ENCODE measurements at regions not wholly inside any gene's neighbourhood (a gene's known extent, or its start where the extent isn't known, plus 50 kb on each side); places are given as distances from the start of the nearest gene placed in this dataset.

DNA sequence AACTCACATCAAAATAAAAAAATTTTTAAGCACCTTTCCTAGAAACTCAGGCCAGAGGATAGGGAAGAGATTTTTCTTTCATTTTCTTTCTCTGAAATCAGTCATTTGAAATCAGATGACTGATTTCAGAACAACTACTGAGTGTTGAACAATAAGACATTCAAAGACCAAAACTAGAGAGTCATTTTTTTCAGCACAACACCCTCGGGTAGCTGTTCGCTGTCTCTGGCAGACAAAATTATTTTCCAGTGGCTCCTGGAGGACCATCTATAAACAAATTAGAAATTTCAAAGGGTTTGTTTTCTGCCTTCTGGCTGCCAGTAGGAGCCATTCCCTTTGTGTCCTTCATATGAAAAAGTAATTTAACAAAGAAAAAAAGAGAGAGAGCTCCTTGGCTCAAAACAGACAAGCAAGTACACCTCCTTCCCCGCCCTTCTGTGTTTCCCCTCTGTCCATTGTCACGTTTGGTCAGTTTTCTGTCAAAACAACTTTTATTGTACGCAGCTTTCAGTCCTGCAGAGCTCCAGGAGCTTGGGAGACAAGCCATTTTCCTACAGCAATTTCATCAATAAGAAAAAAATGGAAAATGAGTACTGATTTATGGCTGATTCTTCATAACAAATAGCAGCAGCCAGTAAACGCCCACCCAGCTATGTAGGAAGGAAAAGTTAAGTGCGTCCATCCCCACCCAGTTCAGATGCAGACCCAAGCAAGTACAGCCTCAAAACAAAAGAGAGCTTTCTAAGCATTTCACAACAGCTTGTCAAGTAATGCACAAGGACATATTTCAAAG lies 405.2 kb downstream of the ZNF608 start:
- no peaks in the 10 kb centered on the region for H3K36me3 ChIP-seq (ENCODE audit: control insufficient read depth in 2 of 2, insufficient read depth in 1 of 2, low read length in 2 of 2)
- TF ChIP-seq SP7 (tag by site-specific recombination; IDR thresholded peaks at IDR 0.05) (no peak), ZNF558 (tag by site-specific recombination; IDR thresholded peaks at IDR 0.05) (no peak), ZNF221 (tag by site-specific recombination; IDR thresholded peaks at IDR 0.05; ENCODE audit: borderline replicate concordance) (no peak), ZSCAN30 (tag by site-specific recombination; IDR thresholded peaks at IDR 0.05) (no peak), SCRT2 (tag by site-specific recombination; IDR thresholded peaks at IDR 0.05) (no peak), ZNF16 (tag by site-specific recombination; IDR thresholded peaks at IDR 0.05; ENCODE audit: low read depth) (no peak), ZNF311 (tag by site-specific recombination; IDR thresholded peaks at IDR 0.05; ENCODE audit: borderline replicate concordance) (no peak), GLIS2 (tag by site-specific recombination; IDR thresholded peaks at IDR 0.05) (no peak), ZNF544 (tag by site-specific recombination; IDR thresholded peaks at IDR 0.05) (no peak), GLI4 (tag by site-specific recombination; IDR thresholded peaks at IDR 0.05) (no peak), ZNF335 (tag by site-specific recombination; conservative IDR thresholded peaks at IDR 0.05) (no peak), ZNF707 (tag by site-specific recombination; IDR thresholded peaks at IDR 0.05) (no peak), ZNF777 (tag by site-specific recombination; IDR thresholded peaks at IDR 0.05; ENCODE audit: borderline replicate concordance) (no peak), BCL11A (tag by site-specific recombination; IDR thresholded peaks at IDR 0.05; ENCODE audit: low read depth) (no peak), KLF8 (tag by site-specific recombination; IDR thresholded peaks at IDR 0.05) (no peak), ZNF654 (tag by site-specific recombination; IDR thresholded peaks at IDR 0.05; ENCODE audit: low read depth) (no peak), ZNF555 (tag by site-specific recombination; conservative IDR thresholded peaks at IDR 0.05) (no peak), ZNF366 (tag by site-specific recombination; conservative IDR thresholded peaks at IDR 0.05) (no peak), ZNF658 (tag by site-specific recombination; IDR thresholded peaks at IDR 0.05) (no peak)
- TF ChIP-seq, protein P1, sequence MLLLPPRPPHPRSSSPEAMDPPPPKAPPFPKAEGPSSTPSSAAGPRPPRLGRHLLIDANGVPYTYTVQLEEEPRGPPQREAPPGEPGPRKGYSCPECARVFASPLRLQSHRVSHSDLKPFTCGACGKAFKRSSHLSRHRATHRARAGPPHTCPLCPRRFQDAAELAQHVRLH (tag by site-specific recombination; IDR thresholded peaks at IDR 0.05), result no peak
- CTCF ChIA-PET, result interaction anchor here (0.6 kb wide), 1 partner anchor 1765 kb away, joined by 3 read pairs; no protein-coding TSS in a partner anchor
- H3K4me3 ChIP-seq (ENCODE audit: low read depth, low read length), result no peak overlapping the region
- POLR2A ChIA-PET, result no interaction called here
- H3K9me3 ChIP-seq (ENCODE audit: control insufficient read depth, insufficient read depth, low read depth, low read length), result no peaks in the 10 kb centered on the region
- H3K4me1 ChIP-seq (ENCODE audit: control insufficient read depth, insufficient read depth, low read length), result no peaks in the 10 kb centered on the region
- no peak overlapping the region for H3K27ac ChIP-seq (ENCODE audit: extremely low read depth, low read depth, low read length)

DNA sequence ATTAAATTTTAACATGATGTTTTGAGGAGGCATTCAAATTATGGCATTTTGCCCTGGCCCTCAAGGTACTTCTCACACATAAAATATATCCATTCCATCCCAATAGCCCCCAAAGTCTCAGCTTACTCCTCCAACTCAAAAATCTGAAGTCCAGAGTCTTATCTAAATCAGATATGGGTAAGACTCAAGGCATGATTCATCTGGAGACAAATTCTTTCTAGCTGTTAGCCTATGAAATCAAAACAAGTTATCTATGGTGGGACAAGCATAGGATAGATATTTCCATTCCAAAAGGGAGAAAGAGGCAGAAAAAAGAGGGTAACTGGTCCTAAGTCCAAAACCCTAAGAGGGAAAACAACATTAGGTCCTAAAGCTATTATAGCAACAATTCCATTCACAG lies 408.4 kb downstream of the ZNF608 start:
- CTCF ChIA-PET, result no interaction called here

DNA sequence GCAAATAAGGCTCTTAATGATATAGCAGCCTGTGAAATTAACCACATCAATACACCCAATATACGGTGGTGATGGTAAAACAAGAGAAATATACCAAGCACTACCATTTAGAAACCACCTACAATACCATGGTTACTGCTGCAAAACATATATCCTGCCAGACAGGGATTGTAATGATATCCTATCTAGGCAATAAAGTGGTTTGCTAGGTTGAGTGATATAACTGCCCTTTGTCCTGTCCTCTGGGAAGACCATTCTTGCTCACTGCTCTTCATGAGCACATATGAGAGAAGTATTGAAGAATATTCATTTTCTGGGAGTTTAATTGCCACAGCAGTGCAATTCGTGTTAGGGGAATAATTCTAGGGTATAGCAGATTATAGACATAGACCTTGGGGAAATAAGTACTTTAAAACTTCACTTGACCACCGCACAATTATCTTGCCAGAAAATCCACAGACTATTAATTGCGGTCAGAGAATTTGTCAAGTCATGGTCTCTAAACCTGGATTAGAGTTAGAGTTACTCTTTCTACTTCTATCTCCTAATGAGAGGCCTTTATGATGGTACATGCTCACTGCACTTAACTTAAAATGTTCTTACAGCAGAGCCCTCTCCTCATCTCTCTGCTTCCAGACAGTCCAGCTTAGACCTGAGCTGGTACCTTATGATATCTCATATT lies 413.0 kb downstream of the ZNF608 start:
- Histone ChIP-seq H3K9me3 (ENCODE audit: control insufficient read depth, insufficient read depth, low read depth, low read length) (no peaks in the 10 kb centered on the region; the same call in 1 of the 2 replicates), H3K36me3 (ENCODE audit: control insufficient read depth in 2 of 2, insufficient read depth in 1 of 2, low read length in 2 of 2) (no peaks in the 10 kb centered on the region), H3K4me1 (ENCODE audit: control insufficient read depth, insufficient read depth, low read length) (no peaks in the 10 kb centered on the region), H3K27ac (ENCODE audit: extremely low read depth, low read depth, low read length) (no peak overlapping the region), H3K4me3 (ENCODE audit: low read depth, low read length) (no peak overlapping the region)
- ChIA-PET CTCF (no interaction called here), POLR2A (no interaction called here)
- no peak for TF ChIP-seq OVOL3 (tag by site-specific recombination; IDR thresholded peaks at IDR 0.05)
- TF ChIP-seq, protein P2, sequence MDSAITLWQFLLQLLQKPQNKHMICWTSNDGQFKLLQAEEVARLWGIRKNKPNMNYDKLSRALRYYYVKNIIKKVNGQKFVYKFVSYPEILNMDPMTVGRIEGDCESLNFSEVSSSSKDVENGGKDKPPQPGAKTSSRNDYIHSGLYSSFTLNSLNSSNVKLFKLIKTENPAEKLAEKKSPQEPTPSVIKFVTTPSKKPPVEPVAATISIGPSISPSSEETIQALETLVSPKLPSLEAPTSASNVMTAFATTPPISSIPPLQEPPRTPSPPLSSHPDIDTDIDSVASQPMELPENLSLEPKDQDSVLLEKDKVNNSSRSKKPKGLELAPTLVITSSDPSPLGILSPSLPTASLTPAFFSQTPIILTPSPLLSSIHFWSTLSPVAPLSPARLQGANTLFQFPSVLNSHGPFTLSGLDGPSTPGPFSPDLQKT (IDR thresholded peaks at IDR 0.05; ENCODE audit: borderline replicate concordance, low read depth, low read length), result no peak
- TF ChIP-seq, protein P3, sequence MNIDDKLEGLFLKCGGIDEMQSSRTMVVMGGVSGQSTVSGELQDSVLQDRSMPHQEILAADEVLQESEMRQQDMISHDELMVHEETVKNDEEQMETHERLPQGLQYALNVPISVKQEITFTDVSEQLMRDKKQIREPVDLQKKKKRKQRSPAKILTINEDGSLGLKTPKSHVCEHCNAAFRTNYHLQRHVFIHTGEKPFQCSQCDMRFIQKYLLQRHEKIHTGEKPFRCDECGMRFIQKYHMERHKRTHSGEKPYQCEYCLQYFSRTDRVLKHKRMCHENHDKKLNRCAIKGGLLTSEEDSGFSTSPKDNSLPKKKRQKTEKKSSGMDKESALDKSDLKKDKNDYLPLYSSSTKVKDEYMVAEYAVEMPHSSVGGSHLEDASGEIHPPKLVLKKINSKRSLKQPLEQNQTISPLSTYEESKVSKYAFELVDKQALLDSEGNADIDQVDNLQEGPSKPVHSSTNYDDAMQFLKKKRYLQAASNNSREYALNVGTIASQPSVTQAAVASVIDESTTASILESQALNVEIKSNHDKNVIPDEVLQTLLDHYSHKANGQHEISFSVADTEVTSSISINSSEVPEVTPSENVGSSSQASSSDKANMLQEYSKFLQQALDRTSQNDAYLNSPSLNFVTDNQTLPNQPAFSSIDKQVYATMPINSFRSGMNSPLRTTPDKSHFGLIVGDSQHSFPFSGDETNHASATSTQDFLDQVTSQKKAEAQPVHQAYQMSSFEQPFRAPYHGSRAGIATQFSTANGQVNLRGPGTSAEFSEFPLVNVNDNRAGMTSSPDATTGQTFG (tag by site-specific recombination; IDR thresholded peaks at IDR 0.05; ENCODE audit: borderline replicate concordance), result no peak

More for the DNA sequence above, 408.4 kb downstream of the ZNF608 start:
- TF ChIP-seq KLF9 (tag by site-specific recombination; IDR thresholded peaks at IDR 0.05; ENCODE audit: low read depth), result no peak
- no peak for TF ChIP-seq ZNF560 (tag by site-specific recombination; IDR thresholded peaks at IDR 0.05; ENCODE audit: borderline replicate concordance)
- no peak for TF ChIP-seq FEZF1 (tag by site-specific recombination; IDR thresholded peaks at IDR 0.05)
- no peak for TF ChIP-seq ZNF350 (tag by site-specific recombination; IDR thresholded peaks at IDR 0.05)
- no peak for TF ChIP-seq ZNF433 (tag by site-specific recombination; IDR thresholded peaks at IDR 0.05; ENCODE audit: low read depth)
- H3K36me3 ChIP-seq (ENCODE audit: control insufficient read depth in 2 of 2, insufficient read depth in 1 of 2, low read length in 2 of 2), result no peaks in the 10 kb centered on the region
- no peaks in the 10 kb centered on the region for H3K4me1 ChIP-seq (ENCODE audit: control insufficient read depth, insufficient read depth, low read length)
- no peaks in the 10 kb centered on the region for H3K9me3 ChIP-seq (ENCODE audit: control insufficient read depth, insufficient read depth, low read depth, low read length)
- no peak overlapping the region for H3K4me3 ChIP-seq (ENCODE audit: low read depth, low read length)
- POLR2A ChIA-PET, result no interaction called here
- no peak overlapping the region for H3K27ac ChIP-seq (ENCODE audit: extremely low read depth, low read depth, low read length)

All from HEK293 (cell line).